Vagina (tissue), 2 donors: ENCODE measurements at regions not wholly inside any gene's neighbourhood (a gene's known extent, or its start where the extent isn't known, plus 50 kb on each side); places are given as distances from the start of the nearest gene placed in this dataset.

Source experiments
- DNase-seq, 2 donors: peaks; one replicate each; pipeline ENCODE4 v3.0.0-alpha.2; 2017; ENCODE audit errors: extremely low spot score in 2 of 2
- H3K27ac ChIP-seq: fragments of 200-600 bp; sonication (generic); one replicate; pipeline ENCODE4 v1.5.1; 2019
- H3K27me3 ChIP-seq: fragments of 200-600 bp; sonication (generic); one replicate; pipeline ENCODE4 v1.5.1; 2019
- H3K36me3 ChIP-seq, 2 donors: fragments of 200-600 bp; sonication (generic); one replicate each; pipeline ENCODE4 v1.5.1; 2017 to 2019
- H3K4me1 ChIP-seq: fragments of 200-600 bp; sonication (generic); one replicate; pipeline ENCODE4 v1.5.1; 2019
- H3K4me3 ChIP-seq, 2 donors: fragments of 200-600 bp; sonication (generic); 1 replicate in 1 of 2; 2 replicates in 1 of 2; pipeline ENCODE4 v1.5.1; 2016 to 2019
- H3K9me3 ChIP-seq: fragments of 200-600 bp; sonication (generic); one replicate; pipeline ENCODE4 v1.5.1; 2019
- POLR2A ChIP-seq, 2 donors: fragments of 450-650 bp; IDR thresholded peaks; one replicate each; pipeline ENCODE4 v1.6.1; 2017; ENCODE audit warnings: antibody characterized with exemption in 2 of 2, mild to moderate bottlenecking in 2 of 2, moderate library complexity in 2 of 2
- POLR2AphosphoS5 ChIP-seq, 2 donors: sonication (generic); formaldehyde crosslinking; IDR thresholded peaks; one replicate each; pipeline ENCODE4 v1.9.0; 2017; ENCODE audit warnings: antibody characterized with exemption in 2 of 2, mild to moderate bottlenecking in 2 of 2, low read depth in 1 of 2; ENCODE audit not compliant: insufficient read depth in 1 of 2
- intact Hi-C: fragments of 100-400 bp; cut with DNase I; formaldehyde crosslinking; loops from one replicate; pipeline ENCODE4 v1.15.1; 2023
- TF ChIP-seq, protein P1 (sequence below), 3 experiments: fragments of 450-650 bp in 2 of 3; fragments of 200-600 bp in 1 of 3; sonication (generic) in 1 of 3; IDR thresholded peaks; one replicate each; pipeline ENCODE4 v1.5.1; 2017 to 2019; ENCODE audit warnings: antibody characterized with exemption in 3 of 3, mild to moderate bottlenecking in 2 of 3, moderate library complexity in 2 of 3

DNA sequence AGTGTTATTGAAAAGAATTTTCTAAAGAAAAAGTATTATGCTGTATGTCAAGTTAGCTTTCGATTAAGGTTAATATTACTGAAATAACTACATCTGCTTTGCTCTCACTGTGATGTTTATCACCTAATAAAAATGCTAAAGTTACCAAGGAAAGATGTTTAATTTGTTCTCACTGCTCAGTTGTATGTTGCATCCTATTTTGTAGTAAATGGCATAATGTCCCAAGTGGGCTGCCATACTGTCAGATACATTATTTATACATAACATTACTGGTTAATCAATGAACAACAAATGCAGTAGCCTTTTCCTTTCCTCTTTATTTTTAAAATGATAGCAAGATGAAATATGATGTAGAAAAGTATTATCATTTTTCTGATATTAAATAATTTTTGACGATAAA is 226.3 kb upstream of the DACH1 start:
- no peaks in the 10 kb centered on the region for H3K36me3 ChIP-seq
- intact Hi-C loops, result no loop called here
- H3K4me1 ChIP-seq, result no peaks in the 10 kb centered on the region
- DNase-seq, result no peak
- no peak overlapping the region for H3K4me3 ChIP-seq
- no peaks in the 10 kb centered on the region for H3K9me3 ChIP-seq
- H3K27me3 ChIP-seq, result no peaks in the 10 kb centered on the region
- H3K27ac ChIP-seq, result no peak overlapping the region
- TF ChIP-seq, protein P1, sequence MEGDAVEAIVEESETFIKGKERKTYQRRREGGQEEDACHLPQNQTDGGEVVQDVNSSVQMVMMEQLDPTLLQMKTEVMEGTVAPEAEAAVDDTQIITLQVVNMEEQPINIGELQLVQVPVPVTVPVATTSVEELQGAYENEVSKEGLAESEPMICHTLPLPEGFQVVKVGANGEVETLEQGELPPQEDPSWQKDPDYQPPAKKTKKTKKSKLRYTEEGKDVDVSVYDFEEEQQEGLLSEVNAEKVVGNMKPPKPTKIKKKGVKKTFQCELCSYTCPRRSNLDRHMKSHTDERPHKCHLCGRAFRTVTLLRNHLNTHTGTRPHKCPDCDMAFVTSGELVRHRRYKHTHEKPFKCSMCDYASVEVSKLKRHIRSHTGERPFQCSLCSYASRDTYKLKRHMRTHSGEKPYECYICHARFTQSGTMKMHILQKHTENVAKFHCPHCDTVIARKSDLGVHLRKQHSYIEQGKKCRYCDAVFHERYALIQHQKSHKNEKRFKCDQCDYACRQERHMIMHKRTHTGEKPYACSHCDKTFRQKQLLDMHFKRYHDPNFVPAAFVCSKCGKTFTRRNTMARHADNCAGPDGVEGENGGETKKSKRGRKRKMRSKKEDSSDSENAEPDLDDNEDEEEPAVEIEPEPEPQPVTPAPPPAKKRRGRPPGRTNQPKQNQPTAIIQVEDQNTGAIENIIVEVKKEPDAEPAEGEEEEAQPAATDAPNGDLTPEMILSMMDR (IDR thresholded peaks at IDR 0.05), result no peak
- no peak for TF ChIP-seq POLR2AphosphoS5 (IDR thresholded peaks at IDR 0.05; ENCODE audit: insufficient read depth in 1 of 2, low read depth in 1 of 2)
- TF ChIP-seq POLR2A (IDR thresholded peaks at IDR 0.05), result no peak

GRCh38 chr13:72074663-72075062 is 207.7 kb upstream of the DACH1 start:
- H3K9me3 ChIP-seq, result no peaks in the 10 kb centered on the region
- H3K27ac ChIP-seq, result no peak overlapping the region
- no peaks in the 10 kb centered on the region for H3K36me3 ChIP-seq
- no peaks in the 10 kb centered on the region for H3K4me1 ChIP-seq
- no peak overlapping the region for H3K4me3 ChIP-seq
- no peak for DNase-seq
- H3K27me3 ChIP-seq, result no peaks in the 10 kb centered on the region
- intact Hi-C loops, result no loop called here
- TF ChIP-seq POLR2A (IDR thresholded peaks at IDR 0.05) (no peak), POLR2AphosphoS5 (IDR thresholded peaks at IDR 0.05; ENCODE audit: insufficient read depth in 1 of 2, low read depth in 1 of 2) (no peak)
- TF ChIP-seq, protein P1 (IDR thresholded peaks at IDR 0.05), result no peak

DNA sequence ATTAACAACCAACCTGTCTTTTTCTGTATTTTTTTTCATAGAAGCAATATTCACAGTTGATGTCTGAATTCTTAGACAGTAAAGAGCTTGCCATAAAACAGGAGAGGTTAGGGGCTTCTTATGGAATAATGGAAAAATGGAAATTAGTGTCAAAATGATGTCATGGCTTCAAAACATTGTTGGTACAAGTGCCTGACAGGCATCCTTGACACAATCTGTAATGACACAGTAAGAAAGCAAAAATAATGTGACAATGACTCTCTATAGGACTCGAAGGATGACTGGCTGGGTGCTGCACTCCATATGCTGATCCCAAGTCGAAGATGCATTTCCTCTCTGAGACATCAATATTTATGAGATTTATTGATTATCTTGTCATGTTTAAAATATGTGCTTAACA is 205.3 kb upstream of the DACH1 start:
- Histone ChIP-seq H3K9me3 (no peaks in the 10 kb centered on the region), H3K27me3 (no peaks in the 10 kb centered on the region), H3K27ac (no peak overlapping the region), H3K4me1 (no peaks in the 10 kb centered on the region), H3K4me3 (no peak overlapping the region), H3K36me3 (no peaks in the 10 kb centered on the region)
- no peak for DNase-seq
- intact Hi-C loops, result no loop called here
- no peak for TF ChIP-seq POLR2AphosphoS5 (IDR thresholded peaks at IDR 0.05; ENCODE audit: insufficient read depth in 1 of 2, low read depth in 1 of 2)
- no peak for TF ChIP-seq POLR2A (IDR thresholded peaks at IDR 0.05)

DNA sequence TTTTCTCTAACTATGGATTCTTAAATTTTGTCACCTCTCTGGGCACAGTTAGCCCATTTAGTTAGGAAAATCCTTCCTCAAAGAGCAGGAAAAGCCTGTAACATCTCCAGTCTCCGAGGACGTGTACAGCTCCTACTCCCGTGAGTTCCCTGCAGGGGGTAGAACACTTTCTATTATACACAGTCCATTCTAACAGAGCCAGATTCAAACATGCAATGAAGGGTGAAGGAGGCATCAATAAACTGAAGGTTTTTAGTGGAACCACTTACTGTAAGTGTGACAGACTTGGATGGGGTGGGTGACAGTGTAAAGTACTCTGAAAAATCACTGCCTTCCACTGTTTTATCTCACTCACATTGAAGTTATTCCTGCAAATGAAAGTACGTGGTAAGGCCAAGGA is 204.7 kb upstream of the DACH1 start:
- H3K4me1 ChIP-seq, result no peaks in the 10 kb centered on the region
- H3K36me3 ChIP-seq, result no peaks in the 10 kb centered on the region
- H3K27ac ChIP-seq, result no peak overlapping the region
- no peak for DNase-seq
- TF ChIP-seq, protein P1 (IDR thresholded peaks at IDR 0.05), result no peak
- TF ChIP-seq POLR2A (IDR thresholded peaks at IDR 0.05), result no peak
- TF ChIP-seq POLR2AphosphoS5 (IDR thresholded peaks at IDR 0.05; ENCODE audit: insufficient read depth in 1 of 2, low read depth in 1 of 2), result no peak
- no peaks in the 10 kb centered on the region for H3K27me3 ChIP-seq
- intact Hi-C loops, result no loop called here
- H3K9me3 ChIP-seq, result no peaks in the 10 kb centered on the region
- H3K4me3 ChIP-seq, result no peak overlapping the region

DNA sequence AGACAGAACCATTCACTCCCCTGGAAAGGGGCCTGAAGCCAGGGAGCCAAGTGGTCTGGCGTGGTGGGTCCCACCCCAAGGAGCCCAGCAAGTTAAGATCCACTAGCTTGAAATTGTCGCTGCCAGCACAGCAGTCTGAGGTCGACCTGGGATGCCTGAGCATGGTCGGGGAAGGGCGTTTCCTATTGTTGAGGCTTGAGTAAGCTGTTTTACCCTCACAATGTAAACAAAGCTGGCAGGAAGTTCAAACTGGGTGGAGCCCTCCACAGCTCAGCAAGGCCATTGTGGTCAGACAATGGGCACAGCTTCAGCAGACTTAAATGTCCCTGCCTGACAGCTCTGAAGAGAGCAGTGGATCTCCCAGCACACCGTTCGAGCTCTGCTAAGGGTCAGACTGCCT is 195.6 kb upstream of the DACH1 start:
- DNase-seq, result no peak
- H3K9me3 ChIP-seq, result no peaks in the 10 kb centered on the region
- H3K27ac ChIP-seq, result no peak overlapping the region
- no peaks in the 10 kb centered on the region for H3K36me3 ChIP-seq
- no peaks in the 10 kb centered on the region for H3K27me3 ChIP-seq
- TF ChIP-seq, protein P1 (IDR thresholded peaks at IDR 0.05), result no peak
- TF ChIP-seq POLR2AphosphoS5 (IDR thresholded peaks at IDR 0.05; ENCODE audit: insufficient read depth in 1 of 2, low read depth in 1 of 2) (no peak), POLR2A (IDR thresholded peaks at IDR 0.05) (no peak)
- H3K4me1 ChIP-seq, result no peaks in the 10 kb centered on the region
- H3K4me3 ChIP-seq, result no peak overlapping the region
- intact Hi-C loops, result no loop called here

GRCh38 chr13:72061613-72062012 is 194.6 kb upstream of the DACH1 start:
- Histone ChIP-seq H3K4me3 (no peak overlapping the region), H3K27me3 (no peaks in the 10 kb centered on the region), H3K9me3 (no peaks in the 10 kb centered on the region), H3K27ac (no peak overlapping the region), H3K4me1 (no peaks in the 10 kb centered on the region), H3K36me3 (no peaks in the 10 kb centered on the region)
- no peak for DNase-seq
- intact Hi-C loops, result no loop called here
- no peak for TF ChIP-seq POLR2A (IDR thresholded peaks at IDR 0.05)
- TF ChIP-seq POLR2AphosphoS5 (IDR thresholded peaks at IDR 0.05; ENCODE audit: insufficient read depth in 1 of 2, low read depth in 1 of 2), result no peak
- TF ChIP-seq, protein P1 (IDR thresholded peaks at IDR 0.05), result no peak
